ENCODE measurements at regions not wholly inside any gene's neighbourhood (a gene's known extent, or its start where the extent isn't known, plus 50 kb on each side); places are given as distances from the start of the nearest gene placed in this dataset.

DNA sequence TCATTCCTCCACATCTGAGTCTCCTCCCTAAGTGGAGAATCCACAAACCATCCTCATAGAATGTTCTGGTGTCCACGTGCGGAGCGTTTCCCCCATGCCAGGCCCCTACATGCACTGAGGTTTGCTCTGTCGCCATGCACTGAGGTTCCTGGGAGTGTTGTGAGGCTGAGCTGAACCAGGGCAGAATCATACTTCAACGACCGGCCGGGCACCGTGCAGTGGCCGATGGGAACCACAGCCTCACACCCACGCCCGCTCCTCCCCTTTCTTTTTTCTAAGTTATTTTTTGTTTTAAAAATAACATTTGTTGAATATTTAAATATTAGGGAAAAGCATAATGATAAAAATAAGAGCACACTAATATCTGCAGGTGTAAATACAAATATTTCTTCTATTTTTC lies 260.4 kb upstream of the IRX4 start:
- DNase-seq (ENCODE audit: low spot score): no peak
- TF ChIP-seq, protein P1, sequence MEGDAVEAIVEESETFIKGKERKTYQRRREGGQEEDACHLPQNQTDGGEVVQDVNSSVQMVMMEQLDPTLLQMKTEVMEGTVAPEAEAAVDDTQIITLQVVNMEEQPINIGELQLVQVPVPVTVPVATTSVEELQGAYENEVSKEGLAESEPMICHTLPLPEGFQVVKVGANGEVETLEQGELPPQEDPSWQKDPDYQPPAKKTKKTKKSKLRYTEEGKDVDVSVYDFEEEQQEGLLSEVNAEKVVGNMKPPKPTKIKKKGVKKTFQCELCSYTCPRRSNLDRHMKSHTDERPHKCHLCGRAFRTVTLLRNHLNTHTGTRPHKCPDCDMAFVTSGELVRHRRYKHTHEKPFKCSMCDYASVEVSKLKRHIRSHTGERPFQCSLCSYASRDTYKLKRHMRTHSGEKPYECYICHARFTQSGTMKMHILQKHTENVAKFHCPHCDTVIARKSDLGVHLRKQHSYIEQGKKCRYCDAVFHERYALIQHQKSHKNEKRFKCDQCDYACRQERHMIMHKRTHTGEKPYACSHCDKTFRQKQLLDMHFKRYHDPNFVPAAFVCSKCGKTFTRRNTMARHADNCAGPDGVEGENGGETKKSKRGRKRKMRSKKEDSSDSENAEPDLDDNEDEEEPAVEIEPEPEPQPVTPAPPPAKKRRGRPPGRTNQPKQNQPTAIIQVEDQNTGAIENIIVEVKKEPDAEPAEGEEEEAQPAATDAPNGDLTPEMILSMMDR (IDR thresholded peaks at IDR 0.05; ENCODE audit: extremely low read depth, insufficient read depth, missing control alignments): no peak
- in situ Hi-C loops (cut with MboI; ENCODE audit: low pct_unique_long_range_greater_than_20kb, low sequenced_read_pairs, unreplicated experiment): no loop called here

DNA sequence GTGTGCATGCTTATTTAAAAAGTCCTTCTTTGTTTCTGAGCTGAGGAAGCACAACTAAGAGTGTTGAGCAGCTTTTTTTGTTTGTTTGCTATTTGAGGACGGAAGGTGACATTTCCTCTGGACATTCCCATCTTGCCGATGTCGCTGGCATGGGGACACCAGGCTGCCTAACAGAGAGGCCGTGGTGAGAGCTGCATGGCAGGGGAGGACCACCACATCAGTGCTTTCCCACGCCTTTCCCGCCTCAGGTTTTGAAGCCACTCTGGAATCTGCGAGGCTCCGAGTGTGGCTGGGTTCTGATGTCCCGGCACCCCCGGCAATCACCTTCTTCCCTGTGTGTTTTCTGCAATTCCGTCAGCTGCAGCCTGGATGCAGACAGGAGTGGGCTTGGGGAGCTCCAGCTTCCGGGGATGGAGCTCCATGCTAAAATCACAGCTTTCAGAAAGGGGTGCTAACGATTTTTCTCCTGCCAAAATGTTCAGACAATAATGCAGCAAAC lies 259.8 kb upstream of the IRX4 start:
- TF ChIP-seq, protein P1 (IDR thresholded peaks at IDR 0.05; ENCODE audit: extremely low read depth, insufficient read depth, missing control alignments): no peak
- no peak for DNase-seq (ENCODE audit: low spot score)
- in situ Hi-C loops (cut with MboI; ENCODE audit: low pct_unique_long_range_greater_than_20kb, low sequenced_read_pairs, unreplicated experiment): no loop called here

DNA sequence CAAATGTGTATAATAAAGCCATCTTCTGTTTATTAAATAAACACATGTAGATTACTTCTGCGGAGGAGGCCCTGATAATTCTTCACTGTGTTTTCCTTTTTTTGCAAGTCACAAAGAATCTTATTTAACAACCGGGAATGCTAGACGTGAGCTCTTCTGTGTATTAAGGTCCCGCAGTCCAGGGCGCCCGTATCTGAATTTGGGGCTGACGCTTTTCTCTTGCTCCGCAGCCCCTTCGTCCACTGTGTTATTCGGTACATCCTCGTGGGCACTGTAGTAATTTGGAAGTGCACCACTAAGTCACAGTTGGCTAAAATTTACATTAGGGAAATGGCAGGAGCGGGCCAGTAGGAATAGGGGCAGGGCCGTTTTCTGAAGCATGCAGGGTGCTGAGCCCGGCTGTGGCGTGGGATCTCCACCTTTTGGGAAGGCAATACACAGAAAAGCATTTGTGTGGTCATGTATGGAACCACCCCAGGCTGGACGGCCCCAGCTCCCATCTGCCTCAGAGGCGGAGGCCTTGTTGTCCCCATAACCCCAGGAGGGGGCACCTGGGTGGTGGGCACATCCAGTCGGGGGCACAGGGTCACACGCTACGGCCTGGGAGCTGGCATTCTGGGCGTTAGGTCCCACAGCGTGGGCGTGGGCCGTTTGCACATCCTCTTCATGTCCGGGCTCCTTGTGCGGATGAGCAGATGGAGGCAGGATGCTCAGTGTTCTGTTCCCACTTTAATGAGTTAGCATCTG lies 258.7 kb upstream of the IRX4 start:
- no peak for DNase-seq (ENCODE audit: low spot score)
- in situ Hi-C loops (cut with MboI; ENCODE audit: low pct_unique_long_range_greater_than_20kb, low sequenced_read_pairs, unreplicated experiment): no loop called here
- TF ChIP-seq, protein P1 (IDR thresholded peaks at IDR 0.05; ENCODE audit: extremely low read depth, insufficient read depth, missing control alignments): no peak

DNA sequence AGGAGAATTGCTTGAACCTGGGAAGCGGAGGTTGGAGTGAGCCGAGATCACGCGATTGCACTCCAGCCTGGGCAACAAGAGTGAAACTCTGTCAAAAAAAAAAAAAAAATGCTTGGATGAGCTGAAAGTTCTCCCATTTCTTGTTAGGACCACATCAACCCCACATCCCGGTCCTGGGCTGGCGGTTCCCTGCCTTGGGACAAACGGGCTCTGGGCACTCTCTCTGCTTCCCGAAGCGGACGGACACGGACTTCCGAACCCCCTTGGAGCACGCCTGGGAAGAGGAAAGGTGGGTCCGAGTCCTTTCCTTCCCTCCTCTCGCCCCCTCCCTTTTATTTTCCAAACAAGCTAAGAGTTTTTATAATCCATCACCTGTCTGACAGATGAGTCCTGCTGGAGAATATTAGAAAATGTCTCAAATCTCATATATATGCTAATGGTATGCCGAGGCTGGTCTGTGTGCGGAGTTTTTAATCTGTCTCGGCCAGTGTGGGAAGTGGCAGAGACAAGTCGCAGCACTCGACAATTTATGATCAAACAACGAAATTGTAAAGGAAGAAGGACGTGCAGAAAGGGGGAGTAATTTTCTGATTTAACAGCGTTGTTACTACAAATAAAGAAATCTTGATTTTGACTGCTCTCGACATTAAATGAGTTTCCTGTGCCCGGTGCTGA lies 257.9 kb upstream of the IRX4 start:
- in situ Hi-C loops (cut with MboI; ENCODE audit: low pct_unique_long_range_greater_than_20kb, low sequenced_read_pairs, unreplicated experiment): no loop called here
- TF ChIP-seq, protein P1 (IDR thresholded peaks at IDR 0.05; ENCODE audit: extremely low read depth, insufficient read depth, missing control alignments): no peak
- DNase-seq (ENCODE audit: low spot score): no peak

DNA sequence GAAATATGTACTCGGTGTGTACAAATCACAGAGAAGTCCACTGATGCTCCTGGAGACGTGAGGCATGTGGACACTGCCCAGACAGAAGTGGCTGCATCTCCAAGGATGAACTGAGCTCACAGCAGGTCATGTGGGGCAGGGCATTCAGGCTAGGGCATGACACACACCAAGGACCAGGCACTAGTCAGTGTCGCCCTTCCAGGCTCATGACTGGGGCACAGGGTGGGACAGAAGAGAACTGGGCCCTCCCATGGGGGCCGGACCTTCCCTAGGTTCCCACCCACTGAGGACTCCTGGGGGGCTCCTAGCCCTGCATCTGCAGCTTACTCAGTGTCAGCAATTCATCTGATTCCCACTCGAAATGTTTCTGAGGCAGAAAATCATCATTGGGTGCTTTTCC lies 256.8 kb upstream of the IRX4 start:
- in situ Hi-C loops (cut with MboI; ENCODE audit: low pct_unique_long_range_greater_than_20kb, low sequenced_read_pairs, unreplicated experiment): no loop called here
- TF ChIP-seq, protein P1 (IDR thresholded peaks at IDR 0.05; ENCODE audit: extremely low read depth, insufficient read depth, missing control alignments): no peak
- no peak for DNase-seq (ENCODE audit: low spot score)

DNA sequence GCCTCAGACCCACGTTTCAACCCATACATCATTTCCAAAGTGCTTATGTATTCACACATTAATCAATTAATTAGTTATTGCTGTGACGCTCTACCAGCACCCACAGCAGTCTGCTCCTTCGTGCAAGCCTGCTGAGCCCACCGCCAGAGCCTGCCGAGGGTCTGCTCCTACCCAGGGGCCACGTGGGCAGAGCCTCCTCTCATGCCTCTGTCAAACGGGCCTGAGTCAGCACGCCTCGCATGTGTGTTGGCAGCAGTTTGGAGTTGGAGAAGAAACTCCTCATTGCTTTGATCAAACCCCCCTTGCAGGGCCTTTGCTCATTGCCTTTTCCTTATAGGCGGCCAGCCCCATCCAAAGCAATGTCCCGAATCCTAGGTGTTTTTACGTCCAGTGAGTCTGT lies 256.2 kb upstream of the IRX4 start:
- DNase-seq (ENCODE audit: low spot score): no peak
- in situ Hi-C loops (cut with MboI; ENCODE audit: low pct_unique_long_range_greater_than_20kb, low sequenced_read_pairs, unreplicated experiment): no loop called here
- TF ChIP-seq, protein P1 (IDR thresholded peaks at IDR 0.05; ENCODE audit: extremely low read depth, insufficient read depth, missing control alignments): no peak

Data from GM13977 (cell line).